Breast epithelium (tissue), 4 donors: ENCODE measurements at regions not wholly inside any gene's neighbourhood (a gene's known extent, or its start where the extent isn't known, plus 50 kb on each side); places are given as distances from the start of the nearest gene placed in this dataset.

Experiments
- DNase-seq, 2 donors: peaks; one replicate each; pipeline ENCODE4 v3.0.0-alpha.2; 2019; ENCODE audit warnings: low spot score in 2 of 2
- H3K27ac ChIP-seq, 2 donors: fragments of 200-600 bp; sonication (generic) in 1 of 2; one replicate each; pipeline ENCODE4 v1.5.1; 2016 to 2019; ENCODE audit warnings: mild to moderate bottlenecking in 1 of 2
- H3K27me3 ChIP-seq, 2 donors: fragments of 200-600 bp; sonication (generic) in 1 of 2; one replicate each; pipeline versions ENCODE4 v1.5.1 to v1.6.0; 2017 to 2019; ENCODE audit warnings: control low read depth in 1 of 2, mild to moderate bottlenecking in 1 of 2
- H3K36me3 ChIP-seq: fragments of 200-600 bp; one replicate; pipeline ENCODE4 v1.5.1; 2019
- H3K4me1 ChIP-seq, 2 donors: fragments of 200-600 bp; sonication (generic); one replicate each; pipeline ENCODE4 v1.5.1; 2016 to 2019; ENCODE audit warnings: control low read depth in 1 of 2
- H3K4me3 ChIP-seq, 3 donors: fragments of 200-600 bp; sonication (generic); 1 replicate in 2 of 3; 2 replicates in 1 of 3; pipeline ENCODE4 v1.5.1; 2016 to 2019; ENCODE audit warnings: mild to moderate bottlenecking in 3 of 3, moderate library complexity in 2 of 3
- H3K9me3 ChIP-seq, 2 donors: fragments of 200-600 bp; sonication (generic) in 1 of 2; one replicate each; pipeline ENCODE4 v1.5.1; 2016 to 2019; ENCODE audit warnings: control low read depth in 1 of 2
- CTCF ChIP-seq, 3 donors: fragments of 450-650 bp; IDR thresholded peaks; one replicate each; pipeline ENCODE4 v1.5.1; 2016 to 2017; ENCODE audit warnings: antibody characterized with exemption in 3 of 3, mild to moderate bottlenecking in 3 of 3, moderate library complexity in 3 of 3
- POLR2A ChIP-seq: fragments of 450-650 bp; IDR thresholded peaks from one replicate; pipeline ENCODE4 v1.6.1; 2016; ENCODE audit warnings: antibody characterized with exemption, mild to moderate bottlenecking, moderate library complexity
- POLR2AphosphoS5 ChIP-seq, 3 donors: sonication (generic); formaldehyde crosslinking; IDR thresholded peaks; one replicate each; pipeline ENCODE4 v1.6.1; 2017; ENCODE audit warnings: antibody characterized with exemption in 3 of 3
- intact Hi-C: fragments of 100-400 bp; cut with DNase I; formaldehyde crosslinking; loops from one replicate; pipeline ENCODE4 v1.15.1; 2023; ENCODE audit warnings: low total_unique reads

GRCh38 chr15:35953424-35953823 lies 407.5 kb upstream of the DPH6 start:
- no peaks in the 10 kb centered on the region for H3K27me3 ChIP-seq
- intact Hi-C loops = no loop called here

GRCh38 chr15:35956056-35956455 lies 410.1 kb upstream of the DPH6 start:
- Histone ChIP-seq H3K4me1 (no peaks in the 10 kb centered on the region), H3K36me3 (no peaks in the 10 kb centered on the region), H3K27me3 (no peaks in the 10 kb centered on the region), H3K4me3 (no peak overlapping the region), H3K27ac (no peak overlapping the region), H3K9me3 (no peaks in the 10 kb centered on the region)
- no peak for DNase-seq
- TF ChIP-seq CTCF (IDR thresholded peaks at IDR 0.05) (no peak), POLR2AphosphoS5 (IDR thresholded peaks at IDR 0.05) (no peak), POLR2A (no peak)
- intact Hi-C loops = no loop called here

More at GRCh38 chr15:35953424-35953823, 407.5 kb upstream of the DPH6 start:
- DNase-seq = no peak
- Histone ChIP-seq H3K4me1 (no peaks in the 10 kb centered on the region), H3K9me3 (no peaks in the 10 kb centered on the region), H3K27ac (no peak overlapping the region), H3K36me3 (no peaks in the 10 kb centered on the region), H3K4me3 (no peak overlapping the region)
- TF ChIP-seq POLR2AphosphoS5 (IDR thresholded peaks at IDR 0.05) (no peak), CTCF (IDR thresholded peaks at IDR 0.05) (no peak), POLR2A (no peak)

- TF ChIP-seq POLR2A (no peak), CTCF (IDR thresholded peaks at IDR 0.05) (no peak), POLR2AphosphoS5 (IDR thresholded peaks at IDR 0.05) (no peak)
- intact Hi-C loops = no loop called here
- Histone ChIP-seq H3K4me3 (no peak overlapping the region), H3K27me3 (no peaks in the 10 kb centered on the region), H3K9me3 (no peaks in the 10 kb centered on the region), H3K4me1 (no peaks in the 10 kb centered on the region), H3K36me3 (no peaks in the 10 kb centered on the region), H3K27ac (no peak overlapping the region)
- no peak for DNase-seq
Observed at GRCh38 chr15:35958021-35958420, 412.1 kb upstream of the DPH6 start.

- TF ChIP-seq CTCF (IDR thresholded peaks at IDR 0.05) (no peak), POLR2A (no peak), POLR2AphosphoS5 (IDR thresholded peaks at IDR 0.05) (no peak)
- intact Hi-C loops = no loop called here
- Histone ChIP-seq H3K27ac (no peak overlapping the region), H3K36me3 (no peaks in the 10 kb centered on the region), H3K9me3 (no peaks in the 10 kb centered on the region), H3K4me1 (no peaks in the 10 kb centered on the region), H3K4me3 (no peak overlapping the region), H3K27me3 (no peaks in the 10 kb centered on the region)
- no peak for DNase-seq
Observed at GRCh38 chr15:35958975-35959374, 413.0 kb upstream of the DPH6 start.

- H3K36me3 ChIP-seq = no peaks in the 10 kb centered on the region
- intact Hi-C loops = no loop called here
- H3K9me3 ChIP-seq = no peaks in the 10 kb centered on the region
- no peaks in the 10 kb centered on the region for H3K27me3 ChIP-seq
- TF ChIP-seq POLR2AphosphoS5 (IDR thresholded peaks at IDR 0.05) (no peak), CTCF (IDR thresholded peaks at IDR 0.05) (no peak), POLR2A (no peak)
- DNase-seq = no peak
- no peak overlapping the region for H3K4me3 ChIP-seq
- no peak overlapping the region for H3K27ac ChIP-seq
- no peaks in the 10 kb centered on the region for H3K4me1 ChIP-seq
Observed at GRCh38 chr15:35963326-35963725, 417.4 kb upstream of the DPH6 start.
